SK-N-SH treated with all-trans-retinoic acid at 6 μM for 48 hours (cell line): ENCODE measurements at regions not wholly inside any gene's neighbourhood (a gene's known extent, or its start where the extent isn't known, plus 50 kb on each side); places are given as distances from the start of the nearest gene placed in this dataset.

ENCODE experiments used
- ATAC-seq: fragments of 200-7000 bp; cut with Tn5 transposase; 3 replicates; pipeline ENCODE4 v1.9.1; 2020; ENCODE audit warnings: mild to moderate bottlenecking, moderate library complexity
- BACH2 ChIP-seq: fragments of 250-450 bp; sonication (Bioruptor Pico); IDR thresholded peaks from 2 replicates; pipeline ENCODE4 v1.9.0; 2021; ENCODE audit warnings: mild to moderate bottlenecking, borderline replicate concordance
- CREB5 ChIP-seq: fragments of 250-450 bp; sonication (Bioruptor Pico); IDR thresholded peaks from 2 replicates; pipeline ENCODE4 v1.5.1; 2020; ENCODE audit warnings: low read depth, mild to moderate bottlenecking, moderate library complexity
- CSDC2 ChIP-seq: fragments of 250-450 bp; sonication (Bioruptor Pico); IDR thresholded peaks from 2 replicates; pipeline ENCODE4 v1.5.0; 2020; ENCODE audit warnings: mild to moderate bottlenecking, moderate library complexity
- CSRNP3 ChIP-seq: fragments of 250-450 bp; sonication (Bioruptor Pico); IDR thresholded peaks from 2 replicates; pipeline ENCODE4 v1.5.1; 2021; ENCODE audit warnings: mild to moderate bottlenecking, moderate library complexity
- ESRRG ChIP-seq: fragments of 250-450 bp; sonication (Bioruptor Pico); IDR thresholded peaks from 2 replicates; pipeline ENCODE4 v1.6.1; 2021; ENCODE audit warnings: mild to moderate bottlenecking
- GLIS3 ChIP-seq: fragments of 250-450 bp; sonication (Bioruptor Pico); IDR thresholded peaks from 2 replicates; pipeline ENCODE4 v1.5.0; 2020; ENCODE audit warnings: mild to moderate bottlenecking, moderate library complexity
- ISL1 ChIP-seq: fragments of 250-450 bp; sonication (Bioruptor Pico); IDR thresholded peaks from 2 replicates; pipeline ENCODE4 v2.1.2; 2022; ENCODE audit warnings: mild to moderate bottlenecking, moderate library complexity
- OSR1 ChIP-seq: fragments of 250-450 bp; sonication (Bioruptor Pico); IDR thresholded peaks from 2 replicates; pipeline ENCODE4 v1.8.0; 2022; ENCODE audit warnings: moderate library complexity, mild to moderate bottlenecking, inconsistent platforms
- POU6F1 ChIP-seq: fragments of 250-450 bp; sonication (Bioruptor Pico); IDR thresholded peaks from 2 replicates; pipeline ENCODE4 v1.8.0; 2021; ENCODE audit warnings: low read depth, mild to moderate bottlenecking, moderate library complexity, borderline replicate concordance
- PPARA ChIP-seq: fragments of 250-450 bp; sonication (Bioruptor Pico); IDR thresholded peaks from 2 replicates; pipeline ENCODE4 v1.5.0; 2020; ENCODE audit warnings: mild to moderate bottlenecking, borderline replicate concordance
- SNAI2 ChIP-seq: fragments of 250-450 bp; sonication (Bioruptor Pico); IDR thresholded peaks from 2 replicates; pipeline ENCODE4 v1.5.0; 2020; ENCODE audit warnings: mild to moderate bottlenecking, moderate library complexity
- TCF4 ChIP-seq: fragments of 250-450 bp; sonication (Bioruptor Pico); IDR thresholded peaks from 2 replicates; pipeline ENCODE4 v1.8.0; 2021; ENCODE audit warnings: mild to moderate bottlenecking, moderate library complexity, borderline replicate concordance
- TOX ChIP-seq: fragments of 250-450 bp; sonication (Bioruptor Pico); IDR thresholded peaks from 2 replicates; pipeline ENCODE4 v1.8.0; 2021; ENCODE audit warnings: mild to moderate bottlenecking, moderate library complexity, borderline replicate concordance
- TSHZ2 ChIP-seq: fragments of 250-450 bp; sonication (Bioruptor Pico); IDR thresholded peaks from 2 replicates; pipeline ENCODE4 v1.5.0; 2020; ENCODE audit warnings: mild to moderate bottlenecking, moderate library complexity
- ZC3H10 ChIP-seq: fragments of 250-450 bp; sonication (Bioruptor Pico); IDR thresholded peaks from 2 replicates; pipeline ENCODE4 v1.5.1; 2021; ENCODE audit warnings: mild to moderate bottlenecking, moderate library complexity
- ZFP3 ChIP-seq: fragments of 250-450 bp; sonication (Bioruptor Pico); IDR thresholded peaks from 2 replicates; pipeline ENCODE4 v1.5.0; 2020; ENCODE audit warnings: mild to moderate bottlenecking, moderate library complexity
- ZFP30 ChIP-seq: fragments of 450-650 bp; formaldehyde crosslinking; IDR thresholded peaks from 2 replicates; pipeline ENCODE4 v1.5.0; 2022; ENCODE audit warnings: mild to moderate bottlenecking, moderate library complexity
- ZNF565 ChIP-seq: fragments of 450-650 bp; formaldehyde crosslinking; conservative IDR thresholded peaks from 2 replicates; pipeline ENCODE4 v1.5.0; 2020; ENCODE audit warnings: low read depth, mild to moderate bottlenecking, moderate library complexity
- ZNF70 ChIP-seq: fragments of 450-650 bp; formaldehyde crosslinking; IDR thresholded peaks from 2 replicates; pipeline ENCODE4 v1.5.0; 2020; ENCODE audit warnings: mild to moderate bottlenecking, moderate library complexity
- ZNF8 ChIP-seq: fragments of 450-650 bp; formaldehyde crosslinking; IDR thresholded peaks from 2 replicates; pipeline ENCODE4 v1.5.0; 2020; ENCODE audit warnings: mild to moderate bottlenecking, moderate library complexity

GRCh38 chr10:78808286-78808685, 260.5 kb upstream of the ZMIZ1 start:
- TF ChIP-seq POU6F1 (CRISPR knock-in tag) (no peak), ZNF565 (CRISPR knock-in tag) (no peak), SNAI2 (CRISPR knock-in tag) (no peak), ZC3H10 (CRISPR knock-in tag) (no peak), ZFP3 (CRISPR knock-in tag) (no peak), GLIS3 (CRISPR knock-in tag) (no peak), ZNF70 (CRISPR knock-in tag) (no peak), ESRRG (CRISPR knock-in tag) (no peak), TCF4 (CRISPR knock-in tag) (no peak), ZFP30 (CRISPR knock-in tag) (no peak)
- ATAC-seq, result no peak

GRCh38 chr10:78808736-78809367, 259.9 kb upstream of the ZMIZ1 start:
- ATAC-seq, result no peak

GRCh38 chr10:78811174-78811573, 257.6 kb upstream of the ZMIZ1 start:
- no peak for ATAC-seq
- TF ChIP-seq CSRNP3 (CRISPR knock-in tag) (no peak), TOX (no peak), POU6F1 (CRISPR knock-in tag) (no peak), BACH2 (no peak), ISL1 (CRISPR knock-in tag) (no peak), PPARA (CRISPR knock-in tag) (no peak), CREB5 (CRISPR knock-in tag) (no peak), ZNF8 (CRISPR knock-in tag) (no peak)

More at GRCh38 chr10:78808736-78809367, 259.9 kb upstream of the ZMIZ1 start:
- TF ChIP-seq ISL1 (CRISPR knock-in tag), result no peak
- no peak for TF ChIP-seq CSDC2 (CRISPR knock-in tag)
- TF ChIP-seq PPARA (CRISPR knock-in tag), result no peak
- no peak for TF ChIP-seq TSHZ2 (CRISPR knock-in tag)
- no peak for TF ChIP-seq OSR1 (CRISPR knock-in tag)
- TF ChIP-seq BACH2, result no peak
- TF ChIP-seq TOX, result no peak
